HG03025 (cell line): ENCODE measurements at regions not wholly inside any gene's neighbourhood (a gene's known extent, or its start where the extent isn't known, plus 50 kb on each side); places are given as distances from the start of the nearest gene placed in this dataset.

Experiments
- ATAC-seq: cut with Tn5 transposase; IDR thresholded peaks from one replicate; pipeline ENCODE4 v1.9.1; 2021; ENCODE audit warnings: mild to moderate bottlenecking, moderate library complexity; ENCODE audit not compliant: unreplicated experiment, low FRiP score

GRCh38 chr2:226256237-226256636 lies 543.4 kb downstream of the IRS1 start:
- ATAC-seq = no peak

- no peak for ATAC-seq
These were observed 548.0 kb downstream of the IRS1 start for GRCh38 chr2:226251661-226252060.

GRCh38 chr2:226247289-226248275 lies 552.0 kb downstream of the IRS1 start:
- no peak for ATAC-seq

- ATAC-seq = no peak
These were observed 565.4 kb downstream of the IRS1 start for GRCh38 chr2:226234187-226234586.

GRCh38 chr2:226233388-226233787 lies 566.2 kb downstream of the IRS1 start:
- ATAC-seq = no peak

GRCh38 chr2:226228080-226228479 lies 571.5 kb downstream of the IRS1 start:
- no peak for ATAC-seq

GRCh38 chr2:226227341-226227740 lies 572.3 kb downstream of the IRS1 start:
- ATAC-seq = no peak

GRCh38 chr2:226223704-226224103 lies 575.9 kb downstream of the IRS1 start:
- ATAC-seq = no peak

- ATAC-seq = no peak
These were observed 579.1 kb downstream of the IRS1 start for GRCh38 chr2:226220511-226220910.

GRCh38 chr2:226217191-226217590 lies 582.4 kb downstream of the IRS1 start:
- ATAC-seq = no peak

- no peak for ATAC-seq
These were observed 583.0 kb downstream of the IRS1 start for GRCh38 chr2:226216575-226216974.

GRCh38 chr2:226215902-226216503 lies 583.6 kb downstream of the IRS1 start:
- ATAC-seq = peak; percentile 83

- no peak for ATAC-seq
These were observed 585.9 kb downstream of the IRS1 start for GRCh38 chr2:226213717-226214116.

- ATAC-seq = no peak
These were observed 588.2 kb downstream of the IRS1 start for GRCh38 chr2:226211439-226211838.

GRCh38 chr2:226208726-226209125 lies 590.9 kb downstream of the IRS1 start:
- ATAC-seq = no peak

GRCh38 chr2:226207671-226208070 lies 591.9 kb downstream of the IRS1 start:
- ATAC-seq = no peak

- ATAC-seq = no peak
These were observed 600.1 kb downstream of the IRS1 start for GRCh38 chr2:226199555-226199954.

GRCh38 chr2:226198956-226199355 lies 600.7 kb downstream of the IRS1 start:
- no peak for ATAC-seq

- ATAC-seq = no peak
These were observed 609.0 kb downstream of the IRS1 start for GRCh38 chr2:226190479-226191252.

GRCh38 chr2:226189061-226189460 lies 610.6 kb downstream of the IRS1 start:
- ATAC-seq = no peak

GRCh38 chr2:226187616-226188015 lies 612.0 kb downstream of the IRS1 start:
- no peak for ATAC-seq
